ENCODE measurements at regions not wholly inside any gene's neighbourhood (a gene's known extent, or its start where the extent isn't known, plus 50 kb on each side); places are given as distances from the start of the nearest gene placed in this dataset.

DNA sequence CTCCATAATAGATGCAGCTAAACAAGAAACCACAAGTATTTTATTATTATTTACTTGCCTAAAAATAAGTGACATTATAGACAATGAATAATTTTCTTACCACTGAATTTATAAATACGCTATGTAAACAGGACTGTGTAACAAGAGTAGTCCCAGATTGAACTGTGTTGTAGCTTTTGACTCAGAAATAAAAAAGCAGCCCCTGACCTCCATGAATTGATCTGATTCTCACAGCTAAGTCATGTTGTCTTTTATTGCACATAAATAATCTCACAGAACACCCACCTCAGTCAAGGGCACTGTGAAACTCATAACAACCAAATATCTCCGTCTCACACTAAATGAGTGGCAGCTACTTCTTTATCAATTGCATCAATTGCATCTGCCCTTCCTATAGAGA is 171.6 kb downstream of the TMX3 start:
- ChIA-PET POLR2A (ENCODE audit: unreplicated experiment) (no interaction called here), CTCF (no interaction called here)
- Histone ChIP-seq H2AFZ (no peak overlapping the region), H3K9me2 (ENCODE audit: insufficient read depth) (no peaks in the 10 kb centered on the region), H3K27ac (no peak overlapping the region), H3K9me3 (ENCODE audit: insufficient read depth, low read depth) (no peaks in the 10 kb centered on the region), H4K20me1 (ENCODE audit: insufficient read depth) (no peaks in the 10 kb centered on the region), H3K27me3 (ENCODE audit: insufficient read depth, low read depth) (no peaks in the 10 kb centered on the region), H3K4me2 (no peak overlapping the region), H3K4me3 (no peak overlapping the region), H3K79me2 (ENCODE audit: low read depth) (no peaks in the 10 kb centered on the region), H3K4me1 (replicated peaks; ENCODE audit: insufficient read depth) (no peaks in the 10 kb centered on the region), H3F3A (ENCODE audit: insufficient read depth, low read depth) (no peaks in the 10 kb centered on the region), H3K36me3 (ENCODE audit: low read depth) (no peaks in the 10 kb centered on the region)
- intact Hi-C loops (cut with micrococcal nuclease; ENCODE audit: unreplicated experiment) = no loop called here
- DNase-seq = no peak
- BruUV-seq (replicated peaks) = no TSS peak
- TF ChIP-seq EZH2 (IDR thresholded peaks at IDR 0.05; ENCODE audit: low read depth) (no peak), CTCF (conservative IDR thresholded peaks at IDR 0.05) (no peak)

GRCh38 chr18:68542846-68543245 is 172.1 kb downstream of the TMX3 start:
- Histone ChIP-seq H3K9me2 (ENCODE audit: insufficient read depth) (no peaks in the 10 kb centered on the region), H3K4me1 (replicated peaks; ENCODE audit: insufficient read depth) (no peaks in the 10 kb centered on the region), H3K36me3 (ENCODE audit: low read depth) (no peaks in the 10 kb centered on the region), H3K27me3 (ENCODE audit: insufficient read depth, low read depth) (no peaks in the 10 kb centered on the region), H3K27ac (no peak overlapping the region), H3K4me3 (no peak overlapping the region), H3K79me2 (ENCODE audit: low read depth) (no peaks in the 10 kb centered on the region), H2AFZ (no peak overlapping the region), H3K4me2 (no peak overlapping the region), H4K20me1 (ENCODE audit: insufficient read depth) (no peaks in the 10 kb centered on the region), H3K9me3 (ENCODE audit: insufficient read depth, low read depth) (no peaks in the 10 kb centered on the region), H3F3A (ENCODE audit: insufficient read depth, low read depth) (no peaks in the 10 kb centered on the region)
- TF ChIP-seq EZH2 (IDR thresholded peaks at IDR 0.05; ENCODE audit: low read depth) (no peak), CTCF (conservative IDR thresholded peaks at IDR 0.05) (no peak)
- POLR2A ChIA-PET (ENCODE audit: unreplicated experiment) = no interaction called here
- CTCF ChIA-PET = no interaction called here
- DNase-seq = no peak
- intact Hi-C loops (cut with micrococcal nuclease; ENCODE audit: unreplicated experiment) = no loop called here
- BruUV-seq (replicated peaks) = no TSS peak

GRCh38 chr18:68533641-68534040 is 181.3 kb downstream of the TMX3 start:
- BruUV-seq (replicated peaks) = no TSS peak
- CTCF ChIA-PET = no interaction called here
- H3K27ac ChIP-seq = no peak overlapping the region

More at GRCh38 chr18:68533641-68534040, 181.3 kb downstream of the TMX3 start:
- Histone ChIP-seq H3K4me2 (no peak overlapping the region), H3K9me3 (ENCODE audit: insufficient read depth, low read depth) (no peaks in the 10 kb centered on the region), H3K79me2 (ENCODE audit: low read depth) (no peaks in the 10 kb centered on the region), H2AFZ (no peak overlapping the region), H3F3A (ENCODE audit: insufficient read depth, low read depth) (no peaks in the 10 kb centered on the region), H3K36me3 (ENCODE audit: low read depth) (no peaks in the 10 kb centered on the region), H3K9me2 (ENCODE audit: insufficient read depth) (no peaks in the 10 kb centered on the region), H4K20me1 (ENCODE audit: insufficient read depth) (no peaks in the 10 kb centered on the region), H3K27me3 (ENCODE audit: insufficient read depth, low read depth) (no peaks in the 10 kb centered on the region), H3K4me3 (no peak overlapping the region), H3K4me1 (replicated peaks; ENCODE audit: insufficient read depth) (no peaks in the 10 kb centered on the region)
- DNase-seq = no peak
- POLR2A ChIA-PET (ENCODE audit: unreplicated experiment) = no interaction called here
- intact Hi-C loops (cut with micrococcal nuclease; ENCODE audit: unreplicated experiment) = no loop called here
- no peak for TF ChIP-seq EZH2 (IDR thresholded peaks at IDR 0.05; ENCODE audit: low read depth)
- no peak for TF ChIP-seq CTCF (conservative IDR thresholded peaks at IDR 0.05)
